ENCODE measurements at regions not wholly inside any gene's neighbourhood (a gene's known extent, or its start where the extent isn't known, plus 50 kb on each side); places are given as distances from the start of the nearest gene placed in this dataset.

DNA sequence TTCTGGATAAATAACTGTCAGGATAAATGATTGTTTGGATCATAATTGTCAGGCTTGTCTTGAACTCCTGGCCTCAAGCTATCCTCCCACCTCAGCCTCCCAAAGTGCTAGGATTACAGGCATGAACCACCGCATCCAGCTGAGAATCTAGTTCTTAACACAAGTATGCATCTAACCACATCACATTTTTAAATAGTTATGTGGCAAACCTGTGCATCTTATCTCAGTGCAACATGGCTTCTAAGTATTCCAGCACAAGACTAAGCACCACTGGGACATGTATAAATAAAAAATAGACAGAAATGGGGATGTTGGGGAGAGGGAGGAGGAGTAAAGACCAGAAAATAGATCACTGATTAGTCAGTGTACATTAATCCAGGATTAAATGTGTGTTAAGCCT, 74.7 kb upstream of the TBL1X start:
- Histone ChIP-seq H3K4me3 (replicated peaks; ENCODE audit: insufficient read depth, low read length) (no peak overlapping the region), H3K27me3 (ENCODE audit: insufficient read depth, poor library complexity, severe bottlenecking) (no peaks in the 10 kb centered on the region), H3K27ac (replicated peaks) (no peak overlapping the region)
- no peak for DNase-seq (ENCODE audit: low read depth in 1 of 2, low spot score in 1 of 2)
- TF ChIP-seq SPI1 (IDR thresholded peaks at IDR 0.05; ENCODE audit: borderline replicate concordance, low read depth) = no peak
- no peak for TF ChIP-seq CTCF (IDR thresholded peaks at IDR 0.05; ENCODE audit: insufficient read depth, low read length)
- TF ChIP-seq GABPA (IDR thresholded peaks at IDR 0.05; ENCODE audit: low read depth) = no peak
- TF ChIP-seq POLR2AphosphoS5 (IDR thresholded peaks at IDR 0.05; ENCODE audit: low read depth) = no peak
- no peak for TF ChIP-seq REST (IDR thresholded peaks at IDR 0.05; ENCODE audit: insufficient replicate concordance, low read depth)

- no peak overlapping the region for H3K4me3 ChIP-seq (replicated peaks; ENCODE audit: insufficient read depth, low read length)
- DNase-seq (ENCODE audit: low read depth in 1 of 2, low spot score in 1 of 2) = no peak
- H3K27me3 ChIP-seq (ENCODE audit: insufficient read depth, poor library complexity, severe bottlenecking) = no peaks in the 10 kb centered on the region
- TF ChIP-seq SPI1 (IDR thresholded peaks at IDR 0.05; ENCODE audit: borderline replicate concordance, low read depth) (no peak), CTCF (IDR thresholded peaks at IDR 0.05; ENCODE audit: insufficient read depth, low read length) (no peak), POLR2AphosphoS5 (IDR thresholded peaks at IDR 0.05; ENCODE audit: low read depth) (no peak), GABPA (IDR thresholded peaks at IDR 0.05; ENCODE audit: low read depth) (no peak), REST (IDR thresholded peaks at IDR 0.05; ENCODE audit: insufficient replicate concordance, low read depth) (no peak)
- H3K27ac ChIP-seq (replicated peaks) = no peak overlapping the region
These were observed 74.0 kb upstream of the TBL1X start for GRCh38 chrX:9390693-9391368.

GRCh38 chrX:9392445-9392844, 72.4 kb upstream of the TBL1X start:
- no peak for TF ChIP-seq CTCF (IDR thresholded peaks at IDR 0.05; ENCODE audit: insufficient read depth, low read length)
- TF ChIP-seq POLR2AphosphoS5 (IDR thresholded peaks at IDR 0.05; ENCODE audit: low read depth) = no peak
- no peak for TF ChIP-seq REST (IDR thresholded peaks at IDR 0.05; ENCODE audit: insufficient replicate concordance, low read depth)
- TF ChIP-seq SPI1 (IDR thresholded peaks at IDR 0.05; ENCODE audit: borderline replicate concordance, low read depth) = no peak
- TF ChIP-seq GABPA (IDR thresholded peaks at IDR 0.05; ENCODE audit: low read depth) = no peak
- H3K27ac ChIP-seq (replicated peaks) = no peak overlapping the region
- H3K27me3 ChIP-seq (ENCODE audit: insufficient read depth, poor library complexity, severe bottlenecking) = no peaks in the 10 kb centered on the region
- DNase-seq (ENCODE audit: low read depth in 1 of 2, low spot score in 1 of 2) = no peak
- no peak overlapping the region for H3K4me3 ChIP-seq (replicated peaks; ENCODE audit: insufficient read depth, low read length)
